ENCODE measurements at regions not wholly inside any gene's neighbourhood (a gene's known extent, or its start where the extent isn't known, plus 50 kb on each side); places are given as distances from the start of the nearest gene placed in this dataset.
A peak's percentile ranks its signal among the peaks of the same experiment; 100 is the strongest.

DNA sequence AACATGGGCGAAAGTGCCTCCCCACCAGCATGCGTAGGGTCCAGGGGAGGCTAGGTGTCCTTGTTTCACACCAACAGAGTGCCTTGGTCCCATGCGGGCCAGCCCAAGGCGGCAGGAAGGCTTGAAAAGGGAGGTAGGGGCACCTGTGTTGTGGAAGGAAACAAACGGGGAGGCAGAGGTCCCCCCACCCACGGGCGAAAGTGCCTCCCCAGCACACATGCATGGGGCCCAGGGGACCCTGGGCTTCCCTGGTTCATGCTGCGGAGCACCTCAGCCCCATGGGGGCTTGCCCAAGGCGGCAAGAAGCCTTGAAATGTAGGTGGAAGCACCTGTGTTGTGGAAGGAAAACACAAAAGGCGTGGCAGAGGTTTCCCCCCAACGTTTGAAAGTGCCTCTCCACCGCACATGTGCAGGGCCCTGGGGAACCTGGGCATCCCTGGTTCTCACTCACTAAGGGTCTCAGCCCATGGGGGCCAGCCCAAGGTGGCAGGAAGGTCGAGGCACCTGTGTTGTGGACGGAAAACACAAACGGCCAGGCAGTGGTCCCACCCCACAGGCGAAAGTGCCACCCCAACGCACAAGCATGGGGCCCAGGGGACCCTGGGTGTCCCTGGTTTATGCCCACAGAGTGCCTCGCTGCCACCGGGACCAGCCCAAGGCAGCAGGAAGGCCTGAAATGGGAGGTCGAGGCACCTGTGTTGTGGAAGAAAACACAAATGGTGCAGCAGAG, 374.7 kb downstream of the ALG10 start:
- intact Hi-C loops (cut with DNase I), result no loop called here
- Histone ChIP-seq H3K4me1 (no peaks in the 10 kb centered on the region), H3K27me3 (peaks cover 0 to 8% (median 0%) of the 10 kb centered on the region in 7 donors), H3K9me3 (peaks cover 0 to 98% (median 0%) of the 10 kb centered on the region in 11 donors), H3K27ac (no peak overlapping the region), H3K36me3 (no peaks in the 10 kb centered on the region), H3K4me3 (no peak overlapping the region)
- TF ChIP-seq, protein P1, sequence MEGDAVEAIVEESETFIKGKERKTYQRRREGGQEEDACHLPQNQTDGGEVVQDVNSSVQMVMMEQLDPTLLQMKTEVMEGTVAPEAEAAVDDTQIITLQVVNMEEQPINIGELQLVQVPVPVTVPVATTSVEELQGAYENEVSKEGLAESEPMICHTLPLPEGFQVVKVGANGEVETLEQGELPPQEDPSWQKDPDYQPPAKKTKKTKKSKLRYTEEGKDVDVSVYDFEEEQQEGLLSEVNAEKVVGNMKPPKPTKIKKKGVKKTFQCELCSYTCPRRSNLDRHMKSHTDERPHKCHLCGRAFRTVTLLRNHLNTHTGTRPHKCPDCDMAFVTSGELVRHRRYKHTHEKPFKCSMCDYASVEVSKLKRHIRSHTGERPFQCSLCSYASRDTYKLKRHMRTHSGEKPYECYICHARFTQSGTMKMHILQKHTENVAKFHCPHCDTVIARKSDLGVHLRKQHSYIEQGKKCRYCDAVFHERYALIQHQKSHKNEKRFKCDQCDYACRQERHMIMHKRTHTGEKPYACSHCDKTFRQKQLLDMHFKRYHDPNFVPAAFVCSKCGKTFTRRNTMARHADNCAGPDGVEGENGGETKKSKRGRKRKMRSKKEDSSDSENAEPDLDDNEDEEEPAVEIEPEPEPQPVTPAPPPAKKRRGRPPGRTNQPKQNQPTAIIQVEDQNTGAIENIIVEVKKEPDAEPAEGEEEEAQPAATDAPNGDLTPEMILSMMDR (IDR thresholded peaks at IDR 0.05), result no peak
- 55 to 64% methylated on average over 20 of the region's 20 CpGs for whole genome bisulfite sequencing, 2 donors
- DNase-seq (peak; percentile 1 to 3), ATAC-seq (no peak)

DNA sequence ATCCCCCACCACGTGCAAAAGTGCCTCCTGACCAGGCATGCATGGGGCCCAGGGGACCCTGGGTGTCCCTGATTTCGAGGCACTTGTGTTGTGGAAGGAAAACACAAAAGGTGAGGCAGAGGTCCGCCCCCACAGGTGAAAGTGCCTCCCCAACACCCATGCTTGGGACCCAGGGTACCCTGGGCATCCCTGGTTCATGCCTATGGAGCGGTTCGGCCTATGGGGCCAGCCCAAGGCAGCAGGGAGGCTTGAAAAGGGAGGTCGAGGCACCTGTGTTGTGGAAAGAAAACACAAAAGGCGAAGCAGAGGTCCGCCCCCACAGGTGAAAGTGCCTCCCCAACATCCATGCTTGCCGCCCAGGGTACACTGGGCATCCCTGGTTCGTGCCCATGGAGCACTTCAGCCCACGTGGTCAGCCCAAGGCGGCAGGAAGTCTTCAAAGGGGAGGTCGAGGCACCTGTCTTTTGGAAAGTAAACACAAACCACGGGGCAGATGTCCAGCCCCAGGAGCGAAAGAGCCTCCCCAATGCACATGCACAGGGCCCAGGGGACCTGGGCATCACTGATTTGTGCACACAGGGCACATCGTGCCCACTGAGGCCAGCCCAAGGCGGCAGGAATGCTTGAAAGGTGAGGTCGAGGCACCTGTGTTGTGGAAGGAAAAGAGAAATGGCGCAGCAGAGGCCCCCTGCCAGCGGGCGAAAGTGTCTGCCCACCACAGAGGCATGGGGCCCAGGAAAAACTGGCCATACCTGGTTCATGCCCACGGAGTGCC, 375.5 kb downstream of the ALG10 start:
- Histone ChIP-seq H3K27me3 (peaks cover 0 to 8% (median 0%) of the 10 kb centered on the region in 7 donors), H3K27ac (no peak overlapping the region), H3K4me1 (no peaks in the 10 kb centered on the region), H3K9me3 (peaks cover 0 to 98% (median 0%) of the 10 kb centered on the region in 11 donors), H3K36me3 (no peaks in the 10 kb centered on the region), H3K4me3 (no peak overlapping the region)
- TF ChIP-seq, protein P1 (IDR thresholded peaks at IDR 0.05), result no peak
- intact Hi-C loops (cut with DNase I), result no loop called here
- WGBS, 2 donors, result 62 to 67% methylated on average over 22 of the region's 22 CpGs
- ATAC-seq (no peak), DNase-seq (peak; percentile 2)

DNA sequence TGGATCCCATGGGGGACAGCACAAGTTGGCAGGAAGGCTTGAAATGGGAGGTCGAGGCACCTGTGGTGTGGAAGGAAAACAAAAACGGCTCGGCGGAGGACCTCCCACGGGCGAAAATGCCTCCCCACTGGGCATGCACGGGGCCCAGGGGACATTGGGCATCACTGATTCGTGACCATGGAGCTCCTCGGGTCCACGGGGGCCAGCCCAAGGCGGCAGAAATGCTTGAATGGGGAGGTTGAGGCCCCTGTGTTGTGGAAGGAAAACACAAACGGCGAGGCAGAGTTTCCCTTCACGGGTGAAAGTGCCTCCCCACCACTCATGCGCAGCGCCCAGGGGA, 376.0 kb downstream of the ALG10 start:
- Histone ChIP-seq H3K4me1 (no peaks in the 10 kb centered on the region), H3K9me3 (peaks cover 0 to 98% (median 2%) of the 10 kb centered on the region in 11 donors), H3K27ac (no peak overlapping the region), H3K36me3 (no peaks in the 10 kb centered on the region), H3K27me3 (peaks cover 0 to 8% (median 0%) of the 10 kb centered on the region in 7 donors), H3K4me3 (no peak overlapping the region)
- intact Hi-C loops (cut with DNase I), result no loop called here
- TF ChIP-seq, protein P1 (IDR thresholded peaks at IDR 0.05), result no peak
- ATAC-seq, result no peak
- 53 to 64% methylated on average over 16 of the region's 16 CpGs for WGBS, 2 donors
- peak in 1 of 2 donors; percentile 1 for DNase-seq

DNA sequence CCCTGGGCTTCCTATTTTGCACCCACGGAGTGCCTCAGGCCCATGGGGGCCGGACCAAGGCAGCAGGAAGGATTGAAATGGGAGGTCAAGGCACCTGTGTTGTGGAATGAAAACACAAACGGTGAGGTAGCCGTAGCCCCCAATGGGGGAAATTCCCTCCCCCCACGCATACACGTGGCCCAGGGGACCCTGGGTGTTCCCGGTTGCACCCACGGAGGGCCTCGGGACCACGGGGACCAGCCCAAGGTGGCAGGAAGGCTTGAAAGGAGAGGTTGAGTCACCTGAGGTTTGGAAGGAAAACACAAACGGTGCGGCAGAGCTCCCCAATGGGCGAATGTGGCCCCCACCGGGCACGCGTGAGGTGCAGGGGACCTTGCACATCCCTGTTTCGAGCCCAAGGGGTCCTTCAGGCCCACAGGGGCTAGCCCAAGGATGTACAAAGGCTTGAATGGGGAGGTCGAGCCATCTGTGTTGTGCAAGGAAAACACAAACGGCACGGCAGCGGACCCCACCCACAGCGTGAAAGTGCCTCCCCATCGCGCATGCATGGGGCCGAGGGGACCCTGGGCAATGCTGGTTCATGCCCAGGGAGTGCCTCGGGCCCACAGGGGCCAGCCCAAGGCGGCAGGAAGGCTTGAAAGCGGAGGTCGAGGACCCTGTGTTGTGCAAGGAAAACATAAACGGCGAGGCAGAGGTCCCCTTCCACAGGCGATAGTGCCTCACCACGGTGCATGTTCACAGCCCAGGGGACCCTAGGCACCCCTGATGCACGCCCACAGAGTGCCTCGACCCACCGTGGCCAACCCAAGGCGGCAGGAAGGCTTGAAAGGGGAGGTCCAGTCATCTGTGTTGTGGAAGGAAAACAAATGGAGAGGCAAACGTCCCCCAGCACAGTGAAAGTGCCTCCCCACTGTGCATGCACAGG, 376.7 kb downstream of the ALG10 start:
- H3K36me3 ChIP-seq, result no peaks in the 10 kb centered on the region
- peaks cover 0 to 8% (median 0%) of the 10 kb centered on the region in 7 donors for H3K27me3 ChIP-seq
- DNase-seq (peak; percentile 1 to 2), ATAC-seq (no peak)
- intact Hi-C loops (cut with DNase I), result no loop called here
- TF ChIP-seq, protein P1 (IDR thresholded peaks at IDR 0.05), result no peak
- H3K4me3 ChIP-seq, result no peak overlapping the region
- no peak overlapping the region for H3K27ac ChIP-seq
- WGBS, 2 donors, result 59 to 62% methylated on average over 38 of the region's 38 CpGs
- no peaks in the 10 kb centered on the region for H3K4me1 ChIP-seq
- peaks cover 0 to 98% (median 3%) of the 10 kb centered on the region in 11 donors for H3K9me3 ChIP-seq
